ENCODE measurements at regions not wholly inside any gene's neighbourhood (a gene's known extent, or its start where the extent isn't known, plus 50 kb on each side); places are given as distances from the start of the nearest gene placed in this dataset.

- no peak for TF ChIP-seq CTCF (IDR thresholded peaks at IDR 0.05)
Observed at GRCh38 chr14:55891692-55892091, 226.5 kb upstream of the PELI2 start.

- TF ChIP-seq CTCF (IDR thresholded peaks at IDR 0.05), result no peak
Observed at GRCh38 chr14:55892906-55893305, 225.3 kb upstream of the PELI2 start.

- TF ChIP-seq CTCF (IDR thresholded peaks at IDR 0.05), result no peak
Observed at GRCh38 chr14:55893705-55894104, 224.5 kb upstream of the PELI2 start.

GRCh38 chr14:55897031-55897430 lies 221.2 kb upstream of the PELI2 start:
- no peak for TF ChIP-seq CTCF (IDR thresholded peaks at IDR 0.05)

GRCh38 chr14:55898938-55899337 lies 219.3 kb upstream of the PELI2 start:
- no peak for TF ChIP-seq CTCF (IDR thresholded peaks at IDR 0.05)

GRCh38 chr14:55899531-55899930 lies 218.7 kb upstream of the PELI2 start:
- TF ChIP-seq CTCF (IDR thresholded peaks at IDR 0.05), result no peak

GRCh38 chr14:55900749-55901148 lies 217.5 kb upstream of the PELI2 start:
- TF ChIP-seq CTCF (IDR thresholded peaks at IDR 0.05), result no peak

- no peak for TF ChIP-seq CTCF (IDR thresholded peaks at IDR 0.05)
Observed at GRCh38 chr14:55901291-55901690, 216.9 kb upstream of the PELI2 start.

Measured in LNCAP (cell line).